SK-N-SH treated with all-trans-retinoic acid at 6 μM for 48 hours (cell line): ENCODE measurements at regions not wholly inside any gene's neighbourhood (a gene's known extent, or its start where the extent isn't known, plus 50 kb on each side); places are given as distances from the start of the nearest gene placed in this dataset.

ENCODE experiments used
- CSRNP3 ChIP-seq: fragments of 250-450 bp; sonication (Bioruptor Pico); IDR thresholded peaks from 2 replicates; pipeline ENCODE4 v1.5.1; 2021; ENCODE audit warnings: mild to moderate bottlenecking, moderate library complexity
- ESRRG ChIP-seq: fragments of 250-450 bp; sonication (Bioruptor Pico); IDR thresholded peaks from 2 replicates; pipeline ENCODE4 v1.6.1; 2021; ENCODE audit warnings: mild to moderate bottlenecking
- TCF4 ChIP-seq: fragments of 250-450 bp; sonication (Bioruptor Pico); IDR thresholded peaks from 2 replicates; pipeline ENCODE4 v1.8.0; 2021; ENCODE audit warnings: mild to moderate bottlenecking, moderate library complexity, borderline replicate concordance
- ZC3H10 ChIP-seq: fragments of 250-450 bp; sonication (Bioruptor Pico); IDR thresholded peaks from 2 replicates; pipeline ENCODE4 v1.5.1; 2021; ENCODE audit warnings: mild to moderate bottlenecking, moderate library complexity

GRCh38 chr4:43886196-43886595, 562.4 kb downstream of the KCTD8 start:
- TF ChIP-seq ESRRG (CRISPR knock-in tag) (no peak), CSRNP3 (CRISPR knock-in tag) (no peak), ZC3H10 (CRISPR knock-in tag) (no peak), TCF4 (CRISPR knock-in tag) (no peak)
